Vagina (tissue), 2 donors: ENCODE measurements at regions not wholly inside any gene's neighbourhood (a gene's known extent, or its start where the extent isn't known, plus 50 kb on each side); places are given as distances from the start of the nearest gene placed in this dataset.

Experiments used
- POLR2A ChIP-seq, 2 donors: fragments of 450-650 bp; IDR thresholded peaks; one replicate each; pipeline ENCODE4 v1.6.1; 2017; ENCODE audit warnings: antibody characterized with exemption in 2 of 2, mild to moderate bottlenecking in 2 of 2, moderate library complexity in 2 of 2
- TF ChIP-seq, protein P1 (sequence below), 3 experiments: fragments of 450-650 bp in 2 of 3; fragments of 200-600 bp in 1 of 3; sonication (generic) in 1 of 3; IDR thresholded peaks; one replicate each; pipeline ENCODE4 v1.5.1; 2017 to 2019; ENCODE audit warnings: antibody characterized with exemption in 3 of 3, mild to moderate bottlenecking in 2 of 3, moderate library complexity in 2 of 3

DNA sequence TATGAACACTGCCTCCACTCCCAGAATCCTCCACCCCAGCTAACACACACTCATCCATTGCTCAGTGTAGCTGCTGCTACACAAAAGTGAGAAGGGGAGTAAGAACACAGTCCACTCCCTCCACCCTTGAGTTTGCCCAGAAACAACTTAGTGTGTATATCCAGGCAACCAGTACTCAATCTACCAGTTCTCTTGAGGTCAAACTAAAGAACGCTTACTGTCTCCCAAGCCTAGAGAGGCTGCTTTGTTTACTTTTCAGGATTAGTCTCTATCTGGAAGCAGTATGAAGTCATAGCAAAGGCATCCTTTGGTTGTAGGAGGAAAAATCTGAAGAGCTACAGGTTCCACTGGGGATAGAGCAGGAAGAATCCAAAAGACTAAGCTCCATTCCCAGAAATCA, 296.3 kb downstream of the KCNN2 start:
- TF ChIP-seq, protein P1, sequence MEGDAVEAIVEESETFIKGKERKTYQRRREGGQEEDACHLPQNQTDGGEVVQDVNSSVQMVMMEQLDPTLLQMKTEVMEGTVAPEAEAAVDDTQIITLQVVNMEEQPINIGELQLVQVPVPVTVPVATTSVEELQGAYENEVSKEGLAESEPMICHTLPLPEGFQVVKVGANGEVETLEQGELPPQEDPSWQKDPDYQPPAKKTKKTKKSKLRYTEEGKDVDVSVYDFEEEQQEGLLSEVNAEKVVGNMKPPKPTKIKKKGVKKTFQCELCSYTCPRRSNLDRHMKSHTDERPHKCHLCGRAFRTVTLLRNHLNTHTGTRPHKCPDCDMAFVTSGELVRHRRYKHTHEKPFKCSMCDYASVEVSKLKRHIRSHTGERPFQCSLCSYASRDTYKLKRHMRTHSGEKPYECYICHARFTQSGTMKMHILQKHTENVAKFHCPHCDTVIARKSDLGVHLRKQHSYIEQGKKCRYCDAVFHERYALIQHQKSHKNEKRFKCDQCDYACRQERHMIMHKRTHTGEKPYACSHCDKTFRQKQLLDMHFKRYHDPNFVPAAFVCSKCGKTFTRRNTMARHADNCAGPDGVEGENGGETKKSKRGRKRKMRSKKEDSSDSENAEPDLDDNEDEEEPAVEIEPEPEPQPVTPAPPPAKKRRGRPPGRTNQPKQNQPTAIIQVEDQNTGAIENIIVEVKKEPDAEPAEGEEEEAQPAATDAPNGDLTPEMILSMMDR (IDR thresholded peaks at IDR 0.05) = no peak
- no peak for TF ChIP-seq POLR2A (IDR thresholded peaks at IDR 0.05)
